ENCODE measurements at regions not wholly inside any gene's neighbourhood (a gene's known extent, or its start where the extent isn't known, plus 50 kb on each side); places are given as distances from the start of the nearest gene placed in this dataset.
A peak's percentile ranks its signal among the peaks of the same experiment; 100 is the strongest.
"Not testable (repeated sequence)": the region's sequence is repeated elsewhere in the genome, so short reads cannot be mapped to it uniquely, and the experiment has no call there.

GRCh38 chr2:102871707-102872106 is 109.9 kb downstream of the TMEM182 start:
- no peak for FAIRE-seq

GRCh38 chr2:102872388-102872787 is 110.6 kb downstream of the TMEM182 start:
- FAIRE-seq = peak; percentile 70

GRCh38 chr2:102879513-102879912 is 117.7 kb downstream of the TMEM182 start:
- not testable (repeated sequence) for FAIRE-seq

GRCh38 chr2:102880731-102881130 is 118.9 kb downstream of the TMEM182 start:
- no peak for FAIRE-seq

- no peak for FAIRE-seq
These were observed 124.5 kb downstream of the TMEM182 start for GRCh38 chr2:102886216-102886893.

- no peak for FAIRE-seq
These were observed 126.7 kb downstream of the TMEM182 start for GRCh38 chr2:102888514-102888913.

- FAIRE-seq = no peak
These were observed 129.5 kb downstream of the TMEM182 start for GRCh38 chr2:102891296-102891695.

- FAIRE-seq = no peak
These were observed 131.0 kb downstream of the TMEM182 start for GRCh38 chr2:102892698-102893310.

- FAIRE-seq = no peak
These were observed 132.0 kb downstream of the TMEM182 start for GRCh38 chr2:102893870-102894269.

- no peak for FAIRE-seq
These were observed 133.5 kb downstream of the TMEM182 start for GRCh38 chr2:102895376-102895775.

GRCh38 chr2:102909240-102909639 is 147.4 kb downstream of the TMEM182 start:
- not testable (repeated sequence) for FAIRE-seq

GRCh38 chr2:102910724-102911123 is 148.9 kb downstream of the TMEM182 start:
- no peak for FAIRE-seq

GRCh38 chr2:102915128-102915527 is 153.3 kb downstream of the TMEM182 start:
- FAIRE-seq = no peak

GRCh38 chr2:102922321-102922720 is 160.5 kb downstream of the TMEM182 start:
- FAIRE-seq = no peak

GRCh38 chr2:102925003-102925402 is 163.2 kb downstream of the TMEM182 start:
- FAIRE-seq = no peak

- no peak for FAIRE-seq
These were observed 166.0 kb downstream of the TMEM182 start for GRCh38 chr2:102927854-102928267.

GRCh38 chr2:102929721-102930120 is 167.9 kb downstream of the TMEM182 start:
- FAIRE-seq = no peak

GRCh38 chr2:102932501-102932900 is 170.7 kb downstream of the TMEM182 start:
- no peak for FAIRE-seq

- no peak for FAIRE-seq
These were observed 177.4 kb downstream of the TMEM182 start for GRCh38 chr2:102939207-102939606.

- no peak for FAIRE-seq
These were observed 178.9 kb downstream of the TMEM182 start for GRCh38 chr2:102940684-102941083.

GRCh38 chr2:102942107-102942506 is 180.3 kb downstream of the TMEM182 start:
- FAIRE-seq = no peak

GRCh38 chr2:102943251-102943650 is 181.4 kb downstream of the TMEM182 start:
- no peak for FAIRE-seq

- FAIRE-seq = no peak
These were observed 188.6 kb downstream of the TMEM182 start for GRCh38 chr2:102950371-102950946.

- no peak for FAIRE-seq
These were observed 189.4 kb downstream of the TMEM182 start for GRCh38 chr2:102951249-102951648.
